CD4-positive, alpha-beta T cell treated with Interferon gamma for 1 hour (primary cell): ENCODE measurements at regions not wholly inside any gene's neighbourhood (a gene's known extent, or its start where the extent isn't known, plus 50 kb on each side); places are given as distances from the start of the nearest gene placed in this dataset.

Experiments used
- DNase-seq: peaks from one replicate; pipeline ENCODE4 v3.0.0-alpha.2; 2020

DNA sequence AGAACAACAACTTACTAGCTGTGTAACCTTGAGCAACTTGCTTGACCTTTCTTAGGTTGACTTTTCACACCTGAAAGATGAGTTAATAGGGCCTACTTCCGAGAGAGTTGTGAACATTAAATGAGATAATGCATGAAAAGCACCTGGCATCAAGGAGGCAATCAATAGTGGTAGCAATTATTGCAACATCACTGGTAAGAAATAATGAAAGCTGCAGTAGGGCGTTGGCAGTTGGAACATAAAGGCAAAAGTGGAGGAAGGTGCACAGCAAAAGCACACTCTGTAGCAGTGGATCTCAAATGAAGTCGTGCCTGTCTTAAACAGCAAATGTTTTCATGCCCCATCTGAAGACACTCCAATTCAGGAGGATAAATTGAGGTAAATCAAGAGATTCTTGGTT lies 178.9 kb upstream of the VRK2 start:
- no peak for DNase-seq

- no peak for DNase-seq
These were observed 177.9 kb upstream of the VRK2 start for GRCh38 chr2:57868619-57869139.

GRCh38 chr2:57869758-57870344 lies 176.8 kb upstream of the VRK2 start:
- no peak for DNase-seq

DNA sequence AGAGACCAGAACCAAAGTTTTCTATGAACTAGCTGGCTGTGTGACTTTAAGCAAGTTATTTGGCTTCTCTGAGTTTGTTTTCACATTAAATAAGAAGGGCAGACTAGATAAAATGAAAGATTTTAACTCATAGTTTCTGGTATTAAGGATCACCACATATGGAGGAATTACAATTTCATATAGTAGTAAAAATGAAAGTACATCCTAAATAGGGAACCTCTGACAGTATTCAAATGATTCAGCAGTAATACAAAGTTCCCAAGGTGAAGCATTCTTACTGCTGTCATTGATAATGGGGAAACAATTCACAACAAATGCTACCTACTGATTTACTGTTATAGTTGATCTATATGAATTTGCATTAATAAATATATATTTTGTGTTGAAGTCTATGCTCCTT lies 170.3 kb upstream of the VRK2 start:
- DNase-seq, result no peak

DNA sequence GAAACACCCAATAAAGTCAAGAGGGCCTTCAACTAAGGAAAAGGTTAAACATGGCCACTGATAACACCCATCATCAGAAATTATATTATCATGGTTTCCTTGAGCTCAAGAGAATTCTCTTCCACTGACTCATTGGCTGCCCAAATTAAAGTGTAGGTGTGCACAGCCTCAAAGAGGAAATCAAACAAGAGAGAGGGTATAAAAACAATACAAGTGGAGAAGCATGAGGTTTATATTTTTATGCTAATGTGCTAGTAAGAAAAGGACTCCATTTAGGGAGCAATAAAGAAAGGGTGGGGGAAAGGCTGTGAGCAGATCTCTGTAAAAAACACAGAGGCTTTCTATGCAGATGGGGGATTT lies 168.8 kb upstream of the VRK2 start:
- DNase-seq, result no peak

DNA sequence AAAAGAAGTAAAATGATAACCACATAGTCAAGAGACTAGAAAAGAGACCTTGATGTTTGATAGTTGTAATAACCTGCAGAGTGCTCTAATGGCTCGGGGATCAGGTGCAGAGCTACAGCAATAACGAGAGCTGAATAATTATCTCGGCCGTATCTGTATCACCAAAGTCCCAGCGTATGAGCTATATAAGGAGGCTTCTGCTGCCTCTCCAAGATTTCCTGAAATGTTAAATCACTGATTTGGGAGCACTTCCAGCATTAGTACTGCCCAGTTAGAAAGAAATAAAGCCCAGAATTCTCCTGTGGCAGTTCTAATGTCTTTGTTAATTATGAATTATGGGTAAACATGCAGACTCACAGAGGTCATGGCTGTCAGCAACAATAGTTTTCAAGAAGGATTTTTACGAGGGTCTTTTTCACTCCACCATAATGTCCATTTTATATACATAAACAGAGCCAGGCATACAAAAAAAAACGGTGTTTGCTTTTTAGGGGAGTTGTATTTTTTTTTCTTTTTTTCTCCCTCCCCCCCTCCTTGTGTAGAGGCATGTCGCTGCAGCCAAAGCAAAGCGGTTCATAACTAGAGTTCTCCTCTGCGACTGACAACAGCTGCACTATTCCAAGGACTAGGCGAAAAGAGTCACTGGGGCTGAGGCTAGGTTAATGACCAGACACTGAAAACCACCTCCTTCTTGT lies 168.3 kb upstream of the VRK2 start:
- DNase-seq, result no peak

- DNase-seq, result no peak
These were observed 167.8 kb upstream of the VRK2 start for GRCh38 chr2:57878866-57879210.

GRCh38 chr2:57880446-57880845 lies 166.2 kb upstream of the VRK2 start:
- DNase-seq, result no peak

GRCh38 chr2:57880967-57881366 lies 165.6 kb upstream of the VRK2 start:
- DNase-seq, result no peak

- DNase-seq, result no peak
These were observed 164.4 kb upstream of the VRK2 start for GRCh38 chr2:57881998-57882888.

GRCh38 chr2:57882895-57883515 lies 163.6 kb upstream of the VRK2 start:
- no peak for DNase-seq

DNA sequence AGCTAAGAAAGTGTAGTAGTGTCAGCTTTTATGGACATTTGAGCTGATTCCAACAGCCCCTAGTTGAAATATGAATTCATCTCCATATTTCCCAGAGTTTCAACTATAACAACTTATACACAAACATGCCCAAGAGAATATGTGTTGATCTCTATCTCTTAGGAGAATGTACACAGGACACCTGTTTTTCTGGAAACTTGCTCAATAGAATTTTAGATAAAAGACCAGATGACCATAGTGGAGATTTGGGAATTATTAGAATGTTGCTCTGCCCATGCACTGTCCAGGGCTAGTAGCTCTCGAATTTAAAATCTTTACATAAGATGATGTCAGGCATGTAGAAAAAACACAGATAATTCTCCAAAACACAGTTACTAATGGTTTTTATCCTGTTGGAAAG lies 162.3 kb upstream of the VRK2 start:
- DNase-seq, result no peak

DNA sequence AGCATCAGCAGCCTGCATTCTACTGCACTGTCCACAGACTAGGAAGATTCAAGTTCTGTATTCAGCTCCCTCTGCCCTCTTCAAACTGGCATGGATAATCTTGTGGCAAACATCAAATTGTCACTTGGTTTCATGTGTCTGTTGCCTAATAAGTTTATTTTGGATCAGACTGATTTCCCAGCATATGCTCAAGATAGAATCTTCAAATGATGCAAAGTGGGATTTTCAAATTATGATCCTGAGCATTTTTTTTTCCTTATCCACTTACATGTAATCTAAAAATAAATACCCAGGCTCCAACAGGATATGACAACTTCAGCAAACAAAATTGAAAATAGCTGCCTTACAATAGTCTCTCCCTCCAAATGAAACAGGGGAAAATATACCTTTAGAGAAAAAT lies 160.9 kb upstream of the VRK2 start:
- no peak for DNase-seq

DNA sequence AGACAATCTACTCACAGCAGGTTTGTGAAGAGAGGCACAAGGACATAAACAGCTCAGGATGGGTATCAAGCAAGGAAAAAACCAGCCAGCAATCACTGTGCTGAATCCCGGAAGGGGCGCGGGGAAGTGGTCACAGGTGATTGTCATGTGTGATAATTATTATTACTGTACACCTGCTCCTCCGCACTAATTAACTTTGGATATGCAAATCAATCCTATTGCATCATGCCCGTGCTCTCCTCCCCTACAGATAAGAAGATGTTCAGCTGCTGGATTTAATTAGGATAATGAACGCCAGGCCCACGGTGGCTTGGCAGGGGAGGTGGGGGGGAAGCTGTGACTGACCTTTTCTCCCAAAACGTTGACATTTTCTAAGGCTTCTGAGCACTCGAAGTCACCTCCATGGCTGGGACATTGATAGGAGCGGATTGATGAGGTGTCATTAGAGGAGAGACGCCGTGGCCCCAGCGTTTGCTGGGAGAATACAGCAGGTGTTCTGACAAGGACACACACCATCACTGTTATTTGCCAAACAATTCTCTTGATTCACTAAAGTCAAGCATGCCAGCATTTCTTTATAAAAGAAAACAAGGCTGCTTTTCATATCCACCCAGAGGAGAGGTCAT lies 160.3 kb upstream of the VRK2 start:
- no peak for DNase-seq

DNA sequence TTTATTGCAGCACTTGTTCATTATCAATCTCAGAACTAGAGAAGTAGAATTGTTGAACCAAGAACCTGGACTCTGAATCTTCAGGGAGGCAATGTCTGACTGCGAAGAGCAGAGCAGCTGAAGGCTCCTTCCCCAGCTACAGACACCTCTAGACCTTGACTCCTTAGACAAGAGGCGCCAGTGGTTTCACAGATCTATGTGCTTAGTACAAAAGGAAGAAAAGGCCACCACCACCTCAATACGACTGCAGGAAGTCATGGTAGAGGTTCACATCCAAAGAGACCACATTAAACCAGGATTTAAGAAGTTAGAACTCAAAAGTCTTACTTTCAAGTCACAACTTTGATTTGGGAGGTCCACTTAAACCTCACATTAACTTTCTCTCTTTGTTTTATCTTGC lies 158.1 kb upstream of the VRK2 start:
- DNase-seq, result no peak

DNA sequence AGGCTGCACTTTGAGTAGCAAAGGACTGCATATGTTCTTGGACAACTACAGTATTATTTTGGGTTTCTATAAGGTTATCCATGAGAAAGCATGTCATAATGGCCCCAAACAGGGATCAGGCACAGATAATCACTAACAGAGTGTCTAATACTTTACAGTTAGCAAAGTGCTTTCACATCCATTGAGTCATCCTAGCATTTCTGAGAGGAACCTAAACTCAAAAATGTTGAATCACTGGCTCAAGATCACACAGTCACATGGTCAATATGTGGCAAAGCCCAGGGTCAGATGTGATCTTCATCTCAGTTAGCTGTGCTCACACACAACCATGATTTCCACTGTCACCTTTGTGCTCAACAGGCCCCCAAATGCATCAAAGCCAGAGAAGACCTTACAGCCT lies 156.1 kb upstream of the VRK2 start:
- DNase-seq, result no peak

DNA sequence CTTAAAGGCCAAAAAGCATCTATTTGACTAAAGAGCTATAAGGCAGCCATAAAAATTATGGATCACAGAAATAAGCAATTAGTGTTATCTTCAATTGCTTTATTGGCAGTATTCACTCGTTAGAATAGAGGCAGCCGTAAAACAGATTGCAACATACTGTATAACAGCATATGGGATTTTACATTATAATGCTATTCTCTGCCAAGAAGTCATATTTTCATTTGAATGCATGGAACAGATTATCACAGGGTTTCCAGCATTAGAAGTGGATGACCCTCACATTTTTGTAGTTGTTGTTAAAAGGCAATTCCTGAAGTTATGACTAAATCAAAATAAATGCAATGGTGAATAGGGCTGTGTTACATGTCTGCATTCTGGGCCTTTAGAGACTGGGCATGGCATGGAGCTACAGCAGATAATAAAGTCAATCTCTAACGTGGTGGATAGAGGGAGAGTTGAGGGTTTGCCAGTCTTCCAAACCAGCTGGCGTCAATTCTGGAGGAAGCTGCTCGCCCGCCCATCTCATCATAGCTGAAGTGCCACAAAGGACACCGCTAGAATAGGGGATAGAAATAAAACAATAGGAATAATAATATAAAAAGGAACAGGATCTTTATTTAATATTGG lies 155.4 kb upstream of the VRK2 start:
- DNase-seq, result no peak

GRCh38 chr2:57892920-57893319 lies 153.7 kb upstream of the VRK2 start:
- no peak for DNase-seq

- no peak for DNase-seq
These were observed 153.3 kb upstream of the VRK2 start for GRCh38 chr2:57893347-57893746.

- DNase-seq, result no peak
These were observed 152.8 kb upstream of the VRK2 start for GRCh38 chr2:57893786-57894185.

GRCh38 chr2:57894381-57894780 lies 152.2 kb upstream of the VRK2 start:
- no peak for DNase-seq

- DNase-seq, result no peak
These were observed 148.7 kb upstream of the VRK2 start for GRCh38 chr2:57897920-57898319.

- DNase-seq, result no peak
These were observed 146.7 kb upstream of the VRK2 start for GRCh38 chr2:57899898-57900297.
